ENCODE measurements at regions not wholly inside any gene's neighbourhood (a gene's known extent, or its start where the extent isn't known, plus 50 kb on each side); places are given as distances from the start of the nearest gene placed in this dataset.

GRCh38 chr10:23818484-23818883 is 379.6 kb downstream of the OTUD1 start:
- TF ChIP-seq SIN3A (IDR thresholded peaks at IDR 0.05; ENCODE audit: borderline replicate concordance, insufficient read depth, low read length) (no peak), POLR2AphosphoS5 (IDR thresholded peaks at IDR 0.05; ENCODE audit: low read depth, low read length) (no peak), FOXP2 (optimal IDR thresholded peaks at IDR 0.05; ENCODE audit: borderline replicate concordance, extremely low read depth, extremely low read length, insufficient read depth) (no peak), REST (IDR thresholded peaks at IDR 0.05; ENCODE audit: insufficient read depth in 1 of 2, low read depth in 2 of 2, low read length in 2 of 2) (no peak), TAF1 (IDR thresholded peaks at IDR 0.05; ENCODE audit: borderline replicate concordance, insufficient read depth, low read length) (no peak)
